ENCODE measurements at regions not wholly inside any gene's neighbourhood (a gene's known extent, or its start where the extent isn't known, plus 50 kb on each side); places are given as distances from the start of the nearest gene placed in this dataset.

GRCh38 chr2:193943406-193943960, 1713.5 kb upstream of the SLC39A10 start:
- Histone ChIP-seq H3K4me3 (ENCODE audit: low read length) (no peak overlapping the region), H2AFZ (ENCODE audit: low read length) (no peak overlapping the region), H3K36me3 (ENCODE audit: low read depth, low read length) (no peaks in the 10 kb centered on the region), H3K4me2 (ENCODE audit: low read length) (no peak overlapping the region), H3K4me1 (ENCODE audit: insufficient read depth, low read length) (no peaks in the 10 kb centered on the region), H4K20me1 (ENCODE audit: low read length) (no peaks in the 10 kb centered on the region), H3K9me2 (replicated peaks; ENCODE audit: low read length) (no peaks in the 10 kb centered on the region), H3K27me3 (ENCODE audit: low read length) (no peaks in the 10 kb centered on the region), H3K9me3 (ENCODE audit: low read length) (no peaks in the 10 kb centered on the region), H3K27ac (ENCODE audit: low read length) (no peak overlapping the region), H3F3A (ENCODE audit: low read length, unreplicated experiment) (no peaks in the 10 kb centered on the region), H3K79me2 (ENCODE audit: low read length) (no peaks in the 10 kb centered on the region), H3K9ac (ENCODE audit: low read length) (no peak overlapping the region)
- TF ChIP-seq EZH2 (IDR thresholded peaks at IDR 0.05; ENCODE audit: low read length, unreplicated experiment) (no peak), EZH2phosphoT487 (IDR thresholded peaks at IDR 0.05; ENCODE audit: borderline replicate concordance, low read length) (no peak), CTCF (conservative IDR thresholded peaks at IDR 0.05; ENCODE audit: low read depth, low read length) (no peak)
- ChIA-PET CTCF (no interaction called here), POLR2A (ENCODE audit: unreplicated experiment) (no interaction called here)
- ATAC-seq (no peak), DNase-seq (no peak)
- intact Hi-C loops (cut with micrococcal nuclease): no loop called here
- no TSS peak for BruUV-seq (replicated peaks)

- Histone ChIP-seq H3F3A (ENCODE audit: low read length, unreplicated experiment) (no peaks in the 10 kb centered on the region), H3K9me2 (replicated peaks; ENCODE audit: low read length) (no peaks in the 10 kb centered on the region), H3K9me3 (ENCODE audit: low read length) (no peaks in the 10 kb centered on the region), H3K79me2 (ENCODE audit: low read length) (no peaks in the 10 kb centered on the region), H3K27ac (ENCODE audit: low read length) (no peak overlapping the region), H3K36me3 (ENCODE audit: low read depth, low read length) (no peaks in the 10 kb centered on the region), H3K4me2 (ENCODE audit: low read length) (no peak overlapping the region), H3K4me1 (ENCODE audit: insufficient read depth, low read length) (no peaks in the 10 kb centered on the region), H3K4me3 (ENCODE audit: low read length) (no peak overlapping the region), H3K27me3 (ENCODE audit: low read length) (no peaks in the 10 kb centered on the region), H4K20me1 (ENCODE audit: low read length) (no peaks in the 10 kb centered on the region), H2AFZ (ENCODE audit: low read length) (no peak overlapping the region), H3K9ac (ENCODE audit: low read length) (no peak overlapping the region)
- intact Hi-C loops (cut with micrococcal nuclease): no loop called here
- no TSS peak for BruUV-seq (replicated peaks)
- CTCF ChIA-PET: interaction anchor here (0.6 kb wide), 1 partner anchor 276 kb away, joined by 4 read pairs; no protein-coding TSS in a partner anchor
- no peak for TF ChIP-seq CTCF (conservative IDR thresholded peaks at IDR 0.05; ENCODE audit: low read depth, low read length)
- no peak for TF ChIP-seq EZH2phosphoT487 (IDR thresholded peaks at IDR 0.05; ENCODE audit: borderline replicate concordance, low read length)
- no peak for TF ChIP-seq EZH2 (IDR thresholded peaks at IDR 0.05; ENCODE audit: low read length, unreplicated experiment)
- ATAC-seq (no peak), DNase-seq (no peak)
- POLR2A ChIA-PET (ENCODE audit: unreplicated experiment): no interaction called here
Measured at GRCh38 chr2:193935114-193935513, 1721.9 kb upstream of the SLC39A10 start.

DNA sequence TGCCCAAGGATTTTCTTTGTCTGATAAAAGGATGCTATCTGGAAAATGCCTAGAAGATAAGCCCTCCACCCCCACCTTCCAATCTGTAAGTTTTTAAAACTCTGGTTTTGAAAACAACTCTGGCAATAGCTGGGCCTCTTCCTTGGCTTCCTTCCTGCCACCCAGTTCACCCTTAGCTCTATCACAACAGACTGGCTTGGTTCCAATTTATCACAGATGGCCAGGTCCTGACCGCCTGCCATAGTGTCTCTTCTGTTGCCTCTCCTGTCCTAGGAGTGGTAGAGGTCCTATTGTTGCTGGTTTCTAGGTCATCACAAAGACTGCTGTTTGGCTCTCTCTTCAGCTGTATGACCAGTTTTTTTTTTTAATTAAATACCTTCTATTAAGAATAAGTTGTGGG, 1727.9 kb upstream of the SLC39A10 start:
- POLR2A ChIA-PET (ENCODE audit: unreplicated experiment): no interaction called here
- BruUV-seq (replicated peaks): no TSS peak
- Histone ChIP-seq H3K4me2 (ENCODE audit: low read length) (no peak overlapping the region), H3K27me3 (ENCODE audit: low read length) (no peaks in the 10 kb centered on the region), H3K4me3 (ENCODE audit: low read length) (no peak overlapping the region), H3K4me1 (ENCODE audit: insufficient read depth, low read length) (no peaks in the 10 kb centered on the region), H3K27ac (ENCODE audit: low read length) (no peak overlapping the region), H3K9me3 (ENCODE audit: low read length) (0 out of 2 replicates have a peak, but pooled peaks cover 3% of the 10 kb centered on the region), H3K79me2 (ENCODE audit: low read length) (no peaks in the 10 kb centered on the region), H3K36me3 (ENCODE audit: low read depth, low read length) (no peaks in the 10 kb centered on the region), H2AFZ (ENCODE audit: low read length) (no peak overlapping the region), H4K20me1 (ENCODE audit: low read length) (no peaks in the 10 kb centered on the region), H3K9ac (ENCODE audit: low read length) (no peak overlapping the region), H3K9me2 (replicated peaks; ENCODE audit: low read length) (no peaks in the 10 kb centered on the region), H3F3A (ENCODE audit: low read length, unreplicated experiment) (no peaks in the 10 kb centered on the region)
- no peak for ATAC-seq
- TF ChIP-seq EZH2phosphoT487 (IDR thresholded peaks at IDR 0.05; ENCODE audit: borderline replicate concordance, low read length) (no peak), EZH2 (IDR thresholded peaks at IDR 0.05; ENCODE audit: low read length, unreplicated experiment) (no peak), CTCF (conservative IDR thresholded peaks at IDR 0.05; ENCODE audit: low read depth, low read length) (no peak)
- no peak for DNase-seq
- CTCF ChIA-PET: no interaction called here
- intact Hi-C loops (cut with micrococcal nuclease): no loop called here
